ENCODE measurements at regions not wholly inside any gene's neighbourhood (a gene's known extent, or its start where the extent isn't known, plus 50 kb on each side); places are given as distances from the start of the nearest gene placed in this dataset.

GRCh38 chr7:49150486-49150885 lies 226.1 kb downstream of the CDC14C start:
- WGBS, 2 experiments: 82 to 100% methylated on average over 2 of the region's 3 CpGs

GRCh38 chr7:49151146-49151545 lies 226.8 kb downstream of the CDC14C start:
- no peaks in the 10 kb centered on the region for H3K27me3 ChIP-seq (ENCODE audit: control insufficient read depth, insufficient read depth, low read length, poor library complexity, severe bottlenecking)
- no peak overlapping the region for H3K4me3 ChIP-seq (ENCODE audit: insufficient read depth, low read depth, low read length)
- H3K4me1 ChIP-seq (ENCODE audit: control insufficient read depth, insufficient read depth, low read length): no peaks in the 10 kb centered on the region
- H3K36me3 ChIP-seq (ENCODE audit: control insufficient read depth, insufficient read depth, low read length): no peaks in the 10 kb centered on the region
- WGBS, 2 experiments: 100% methylated on average over 3 of the region's 3 CpGs; no CpG with 5 or more reads in 1 of the 2 experiments
- H3K9me3 ChIP-seq (ENCODE audit: control insufficient read depth, low read length): no peaks in the 10 kb centered on the region
- no peak overlapping the region for H3K27ac ChIP-seq (ENCODE audit: insufficient read depth, low read depth, low read length, poor library complexity, severe bottlenecking)

More at GRCh38 chr7:49150486-49150885, 226.1 kb downstream of the CDC14C start:
- H3K4me1 ChIP-seq (ENCODE audit: control insufficient read depth, insufficient read depth, low read length): no peaks in the 10 kb centered on the region
- H3K27me3 ChIP-seq (ENCODE audit: control insufficient read depth, insufficient read depth, low read length, poor library complexity, severe bottlenecking): no peaks in the 10 kb centered on the region
- H3K9me3 ChIP-seq (ENCODE audit: control insufficient read depth, low read length): no peaks in the 10 kb centered on the region
- no peaks in the 10 kb centered on the region for H3K36me3 ChIP-seq (ENCODE audit: control insufficient read depth, insufficient read depth, low read length)
- no peak overlapping the region for H3K4me3 ChIP-seq (ENCODE audit: insufficient read depth, low read depth, low read length)
- no peak overlapping the region for H3K27ac ChIP-seq (ENCODE audit: insufficient read depth, low read depth, low read length, poor library complexity, severe bottlenecking)

GRCh38 chr7:49158321-49158720 lies 234.0 kb downstream of the CDC14C start:
- Histone ChIP-seq H3K4me3 (ENCODE audit: insufficient read depth, low read depth, low read length) (no peak overlapping the region), H3K27me3 (ENCODE audit: control insufficient read depth, insufficient read depth, low read length, poor library complexity, severe bottlenecking) (no peaks in the 10 kb centered on the region), H3K9me3 (ENCODE audit: control insufficient read depth, low read length) (no peaks in the 10 kb centered on the region), H3K36me3 (ENCODE audit: control insufficient read depth, insufficient read depth, low read length) (no peaks in the 10 kb centered on the region), H3K27ac (ENCODE audit: insufficient read depth, low read depth, low read length, poor library complexity, severe bottlenecking) (no peak overlapping the region), H3K4me1 (ENCODE audit: control insufficient read depth, insufficient read depth, low read length) (no peaks in the 10 kb centered on the region)
- 97% methylated on average over 2 of the region's 2 CpGs; no CpG with 5 or more reads in 1 of the 2 experiments for WGBS, 2 experiments

GRCh38 chr7:49159536-49159935 lies 235.2 kb downstream of the CDC14C start:
- Histone ChIP-seq H3K36me3 (ENCODE audit: control insufficient read depth, insufficient read depth, low read length) (no peaks in the 10 kb centered on the region), H3K4me3 (ENCODE audit: insufficient read depth, low read depth, low read length) (no peak overlapping the region)
- 93 to 94% methylated on average over 4 of the region's 4 CpGs for WGBS, 2 experiments

GRCh38 chr7:49166441-49166840 lies 242.1 kb downstream of the CDC14C start:
- Histone ChIP-seq H3K9me3 (ENCODE audit: control insufficient read depth, low read length) (no peaks in the 10 kb centered on the region), H3K36me3 (ENCODE audit: control insufficient read depth, insufficient read depth, low read length) (no peaks in the 10 kb centered on the region), H3K4me1 (ENCODE audit: control insufficient read depth, insufficient read depth, low read length) (no peaks in the 10 kb centered on the region), H3K4me3 (ENCODE audit: insufficient read depth, low read depth, low read length) (no peak overlapping the region), H3K27me3 (ENCODE audit: control insufficient read depth, insufficient read depth, low read length, poor library complexity, severe bottlenecking) (no peaks in the 10 kb centered on the region), H3K27ac (ENCODE audit: insufficient read depth, low read depth, low read length, poor library complexity, severe bottlenecking) (no peak overlapping the region)
- 86 to 88% methylated on average over 1 of the region's 1 CpG for WGBS, 2 experiments

More at GRCh38 chr7:49159536-49159935, 235.2 kb downstream of the CDC14C start:
- Histone ChIP-seq H3K9me3 (ENCODE audit: control insufficient read depth, low read length) (no peaks in the 10 kb centered on the region), H3K4me1 (ENCODE audit: control insufficient read depth, insufficient read depth, low read length) (no peaks in the 10 kb centered on the region), H3K27me3 (ENCODE audit: control insufficient read depth, insufficient read depth, low read length, poor library complexity, severe bottlenecking) (no peaks in the 10 kb centered on the region), H3K27ac (ENCODE audit: insufficient read depth, low read depth, low read length, poor library complexity, severe bottlenecking) (no peak overlapping the region)

- no peak overlapping the region for H3K4me3 ChIP-seq (ENCODE audit: insufficient read depth, low read depth, low read length)
- no peaks in the 10 kb centered on the region for H3K4me1 ChIP-seq (ENCODE audit: control insufficient read depth, insufficient read depth, low read length)
- H3K27ac ChIP-seq (ENCODE audit: insufficient read depth, low read depth, low read length, poor library complexity, severe bottlenecking): no peak overlapping the region
- no peaks in the 10 kb centered on the region for H3K27me3 ChIP-seq (ENCODE audit: control insufficient read depth, insufficient read depth, low read length, poor library complexity, severe bottlenecking)
- no peaks in the 10 kb centered on the region for H3K36me3 ChIP-seq (ENCODE audit: control insufficient read depth, insufficient read depth, low read length)
- WGBS, 2 experiments: 88% methylated on average over 1 of the region's 1 CpG; no CpG with 5 or more reads in 1 of the 2 experiments
- no peaks in the 10 kb centered on the region for H3K9me3 ChIP-seq (ENCODE audit: control insufficient read depth, low read length)
Observed at GRCh38 chr7:49172639-49173038, 248.3 kb downstream of the CDC14C start.

- Histone ChIP-seq H3K36me3 (ENCODE audit: control insufficient read depth, insufficient read depth, low read length) (no peaks in the 10 kb centered on the region), H3K4me1 (ENCODE audit: control insufficient read depth, insufficient read depth, low read length) (no peaks in the 10 kb centered on the region), H3K4me3 (ENCODE audit: insufficient read depth, low read depth, low read length) (no peak overlapping the region), H3K9me3 (ENCODE audit: control insufficient read depth, low read length) (no peaks in the 10 kb centered on the region), H3K27ac (ENCODE audit: insufficient read depth, low read depth, low read length, poor library complexity, severe bottlenecking) (no peak overlapping the region), H3K27me3 (ENCODE audit: control insufficient read depth, insufficient read depth, low read length, poor library complexity, severe bottlenecking) (no peaks in the 10 kb centered on the region)
- 95 to 100% methylated on average over 1 of the region's 2 CpGs for whole genome bisulfite sequencing, 2 experiments
Observed at GRCh38 chr7:49174396-49174795, 250.0 kb downstream of the CDC14C start.

GRCh38 chr7:49187543-49188268 lies 263.4 kb downstream of the CDC14C start:
- Histone ChIP-seq H3K36me3 (ENCODE audit: control insufficient read depth, insufficient read depth, low read length) (no peaks in the 10 kb centered on the region), H3K4me1 (ENCODE audit: control insufficient read depth, insufficient read depth, low read length) (no peaks in the 10 kb centered on the region), H3K27me3 (ENCODE audit: control insufficient read depth, insufficient read depth, low read length, poor library complexity, severe bottlenecking) (no peaks in the 10 kb centered on the region), H3K27ac (ENCODE audit: insufficient read depth, low read depth, low read length, poor library complexity, severe bottlenecking) (no peak overlapping the region), H3K4me3 (ENCODE audit: insufficient read depth, low read depth, low read length) (no peak overlapping the region), H3K9me3 (ENCODE audit: control insufficient read depth, low read length) (no peaks in the 10 kb centered on the region)
- 89 to 100% methylated on average over 2 to 3 of the region's 3 CpGs for WGBS, 2 experiments

- H3K27ac ChIP-seq (ENCODE audit: insufficient read depth, low read depth, low read length, poor library complexity, severe bottlenecking): no peak overlapping the region
- WGBS, 2 experiments: 67 to 79% methylated on average over 1 to 2 of the region's 2 CpGs
- H3K4me3 ChIP-seq (ENCODE audit: insufficient read depth, low read depth, low read length): no peak overlapping the region
- H3K9me3 ChIP-seq (ENCODE audit: control insufficient read depth, low read length): no peaks in the 10 kb centered on the region
- H3K4me1 ChIP-seq (ENCODE audit: control insufficient read depth, insufficient read depth, low read length): no peaks in the 10 kb centered on the region
- H3K27me3 ChIP-seq (ENCODE audit: control insufficient read depth, insufficient read depth, low read length, poor library complexity, severe bottlenecking): no peaks in the 10 kb centered on the region
- H3K36me3 ChIP-seq (ENCODE audit: control insufficient read depth, insufficient read depth, low read length): no peaks in the 10 kb centered on the region
Observed at GRCh38 chr7:49228426-49229098, 304.2 kb downstream of the CDC14C start.

- no peaks in the 10 kb centered on the region for H3K36me3 ChIP-seq (ENCODE audit: control insufficient read depth, insufficient read depth, low read length)
- no peaks in the 10 kb centered on the region for H3K27me3 ChIP-seq (ENCODE audit: control insufficient read depth, insufficient read depth, low read length, poor library complexity, severe bottlenecking)
- 86 to 90% methylated on average over 6 of the region's 6 CpGs for WGBS, 2 experiments
- H3K4me1 ChIP-seq (ENCODE audit: control insufficient read depth, insufficient read depth, low read length): no peaks in the 10 kb centered on the region
- H3K9me3 ChIP-seq (ENCODE audit: control insufficient read depth, low read length): no peaks in the 10 kb centered on the region
- no peak overlapping the region for H3K4me3 ChIP-seq (ENCODE audit: insufficient read depth, low read depth, low read length)
- no peak overlapping the region for H3K27ac ChIP-seq (ENCODE audit: insufficient read depth, low read depth, low read length, poor library complexity, severe bottlenecking)
Observed at GRCh38 chr7:49229246-49229645, 304.9 kb downstream of the CDC14C start.
